NCI-H146 (cell line): ENCODE measurements at regions not wholly inside any gene's neighbourhood (a gene's known extent, or its start where the extent isn't known, plus 50 kb on each side); places are given as distances from the start of the nearest gene placed in this dataset.

Experiments
- DNase-seq: peaks from one replicate; lab custom pipeline; 2025; lab: John Stamatoyannopoulos, UW

DNA sequence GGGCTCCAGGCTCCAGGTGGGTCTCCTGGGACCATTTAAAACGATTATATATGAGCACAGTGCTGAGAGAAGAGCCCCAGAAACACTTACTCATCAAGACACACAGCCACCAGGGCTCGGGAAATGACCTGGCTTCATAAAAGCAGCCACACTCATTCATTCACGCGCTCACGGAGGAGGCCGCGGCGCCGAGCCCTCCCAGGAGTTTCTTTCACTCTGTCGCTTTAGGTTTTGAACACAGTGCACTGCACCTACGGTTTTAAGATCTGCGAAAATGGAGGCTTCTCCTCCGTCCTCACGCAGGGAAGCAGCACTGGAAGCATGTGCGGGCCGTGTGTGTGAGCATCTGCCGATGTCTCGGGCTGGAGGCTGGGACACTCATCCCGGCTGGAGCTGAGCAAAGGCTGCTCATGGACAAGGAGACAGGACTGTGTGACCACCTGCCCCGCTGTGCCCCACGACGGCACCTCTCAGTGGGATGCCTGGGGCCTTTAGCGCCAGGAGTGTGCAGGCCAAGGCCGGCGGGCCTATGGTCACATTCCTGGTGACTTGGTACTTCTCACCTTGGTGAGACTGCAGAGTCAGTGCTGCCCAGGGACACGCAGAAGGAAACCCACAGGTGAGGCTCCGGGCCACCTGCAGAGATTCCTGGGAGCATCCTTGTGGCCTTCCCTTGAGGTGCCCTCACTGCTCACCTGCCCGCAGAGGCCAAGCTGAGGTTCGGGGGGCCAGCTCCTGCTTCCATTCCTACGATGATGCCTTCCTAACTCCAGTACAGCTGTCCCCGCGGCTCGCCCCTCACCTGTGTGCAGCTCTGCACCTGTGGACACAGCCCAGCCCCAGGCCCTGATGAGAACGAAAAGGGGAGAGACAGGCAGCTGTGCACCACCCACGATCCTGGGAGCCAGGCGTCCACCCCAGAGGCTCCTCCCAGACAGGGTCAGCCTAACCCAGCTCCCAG lies 872.0 kb downstream of the BRD1 start:
- no peak for DNase-seq

DNA sequence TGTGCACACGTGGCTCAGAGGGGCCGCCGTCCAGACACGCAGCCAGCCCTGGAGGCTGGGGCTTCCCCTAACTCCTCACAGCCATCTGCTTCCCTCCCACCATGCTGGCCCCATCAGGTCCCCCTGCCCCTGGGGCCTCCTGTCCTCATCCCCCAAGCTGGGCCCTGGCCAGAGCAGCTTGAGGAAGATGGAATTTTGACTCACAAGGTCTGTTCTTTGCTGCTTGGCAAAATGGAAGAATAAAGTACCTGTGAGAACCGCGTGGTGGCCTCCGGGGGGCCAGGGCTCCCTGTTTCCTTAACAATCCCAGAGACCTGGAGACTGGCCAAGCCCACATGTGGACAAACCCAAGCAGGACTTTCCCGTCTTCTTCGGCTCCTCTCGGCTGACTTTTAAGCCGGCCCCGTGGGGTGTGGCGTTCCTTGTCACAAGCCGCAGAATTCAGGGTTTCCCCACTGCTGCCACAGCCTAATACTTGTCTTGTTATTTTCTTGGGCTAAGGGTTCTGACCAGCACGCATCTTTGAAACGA lies 872.8 kb downstream of the BRD1 start:
- no peak for DNase-seq

DNA sequence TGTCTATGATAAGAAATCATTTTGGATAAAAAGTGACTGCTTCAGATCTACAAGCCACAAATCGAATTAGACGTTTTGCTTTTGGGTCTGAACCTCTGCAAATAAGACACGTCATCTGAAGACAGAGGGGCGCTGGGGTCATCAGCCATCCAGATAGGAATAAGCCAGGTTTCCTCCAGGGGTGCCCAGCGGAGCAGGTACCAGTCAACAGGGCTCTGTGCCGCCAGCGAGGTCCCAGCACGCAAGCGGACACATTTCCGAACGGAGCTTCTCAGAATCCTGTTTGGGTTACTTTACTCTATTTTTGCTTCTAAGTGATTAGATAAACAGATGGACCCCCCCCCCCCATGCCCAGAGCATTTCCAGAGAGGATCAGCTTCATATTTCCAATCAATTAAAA lies 873.8 kb downstream of the BRD1 start:
- DNase-seq: no peak

DNA sequence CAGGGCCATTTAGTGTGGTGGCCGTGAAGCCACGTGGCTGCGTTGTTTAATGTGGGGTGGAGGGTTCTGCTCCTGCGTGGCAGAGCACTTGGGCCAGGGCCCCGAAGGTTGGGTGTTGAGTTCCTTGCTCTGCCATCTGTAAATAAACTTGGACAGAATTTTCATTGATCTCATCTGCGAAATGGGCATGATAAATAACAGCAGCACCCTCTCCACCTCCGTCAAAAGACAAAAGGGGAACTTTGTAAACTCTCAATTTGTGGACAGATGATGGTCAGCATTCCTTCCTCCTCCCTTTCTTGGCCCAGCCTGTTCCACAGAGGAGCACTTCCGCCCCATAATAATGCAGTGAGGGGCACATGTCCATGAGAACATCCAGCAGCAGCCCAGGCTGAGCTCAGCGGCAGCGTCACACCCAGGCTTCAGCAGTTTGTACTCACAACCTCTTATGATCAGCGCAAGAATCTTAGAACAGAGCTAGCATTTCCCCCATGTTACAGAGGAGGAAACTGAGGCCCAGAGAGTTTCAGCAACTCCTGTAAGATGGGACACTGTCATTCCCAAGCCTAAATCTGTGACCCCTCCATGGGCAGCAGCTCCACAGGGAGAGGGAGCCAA lies 874.5 kb downstream of the BRD1 start:
- no peak for DNase-seq

DNA sequence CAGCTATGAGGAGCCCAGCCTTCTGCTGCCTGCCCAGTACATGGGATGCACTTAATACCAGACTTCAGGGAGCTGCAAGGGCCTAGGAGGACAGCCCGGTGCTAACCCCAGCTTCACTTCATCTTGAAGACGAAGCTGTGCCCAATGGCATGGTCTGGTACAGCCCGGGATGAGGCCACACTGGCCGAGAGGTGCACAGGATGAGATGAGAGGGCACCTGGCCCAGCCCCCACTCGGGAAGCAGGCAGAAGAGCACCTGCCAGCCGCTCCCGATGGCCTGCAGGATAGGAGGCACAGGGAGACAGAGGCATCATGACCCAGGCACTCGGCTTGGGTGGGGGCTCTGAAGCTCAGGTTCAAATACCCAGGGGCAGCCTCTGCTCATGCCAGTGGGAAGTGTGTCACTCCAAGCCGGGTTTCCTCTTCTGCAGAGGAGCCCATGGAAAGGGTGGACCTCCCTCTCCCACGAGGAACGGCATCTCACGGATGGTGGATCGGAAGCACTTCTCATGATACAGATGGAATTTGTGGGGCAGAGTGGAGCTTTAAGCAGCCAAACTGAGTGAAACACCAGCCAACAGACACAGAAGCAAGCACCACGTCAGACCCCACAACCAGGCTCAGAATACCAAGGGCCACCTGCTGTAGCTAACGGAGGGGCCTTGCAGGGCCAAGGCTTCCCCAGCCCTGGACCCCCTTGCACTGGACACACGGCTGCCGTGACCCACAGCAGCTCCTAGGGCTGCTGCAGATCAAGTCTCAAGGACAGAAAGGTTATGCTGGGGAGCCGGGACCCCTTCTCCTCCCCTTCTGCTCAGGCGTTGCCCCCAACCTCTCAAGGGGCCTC lies 875.2 kb downstream of the BRD1 start:
- no peak for DNase-seq

DNA sequence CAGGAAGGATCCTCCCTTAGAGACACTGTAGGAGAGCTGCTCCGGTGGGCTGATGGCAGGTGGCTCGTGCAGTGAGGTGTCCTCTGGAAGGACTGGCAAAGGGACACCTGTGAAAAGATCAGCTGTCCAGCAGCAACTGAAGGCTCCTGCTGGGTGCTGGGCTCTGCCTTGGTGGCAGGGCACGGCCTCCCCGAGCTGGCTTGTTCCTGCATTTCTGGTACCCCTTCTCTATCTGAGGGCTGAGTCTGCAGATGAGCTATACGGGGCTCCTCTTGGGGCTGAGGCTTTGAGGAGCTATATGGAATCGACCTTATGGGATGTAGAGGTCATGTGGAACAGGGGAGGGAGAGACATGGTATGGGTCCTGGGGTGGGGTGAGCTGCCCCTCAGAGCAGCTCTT lies 875.8 kb downstream of the BRD1 start:
- no peak for DNase-seq

DNA sequence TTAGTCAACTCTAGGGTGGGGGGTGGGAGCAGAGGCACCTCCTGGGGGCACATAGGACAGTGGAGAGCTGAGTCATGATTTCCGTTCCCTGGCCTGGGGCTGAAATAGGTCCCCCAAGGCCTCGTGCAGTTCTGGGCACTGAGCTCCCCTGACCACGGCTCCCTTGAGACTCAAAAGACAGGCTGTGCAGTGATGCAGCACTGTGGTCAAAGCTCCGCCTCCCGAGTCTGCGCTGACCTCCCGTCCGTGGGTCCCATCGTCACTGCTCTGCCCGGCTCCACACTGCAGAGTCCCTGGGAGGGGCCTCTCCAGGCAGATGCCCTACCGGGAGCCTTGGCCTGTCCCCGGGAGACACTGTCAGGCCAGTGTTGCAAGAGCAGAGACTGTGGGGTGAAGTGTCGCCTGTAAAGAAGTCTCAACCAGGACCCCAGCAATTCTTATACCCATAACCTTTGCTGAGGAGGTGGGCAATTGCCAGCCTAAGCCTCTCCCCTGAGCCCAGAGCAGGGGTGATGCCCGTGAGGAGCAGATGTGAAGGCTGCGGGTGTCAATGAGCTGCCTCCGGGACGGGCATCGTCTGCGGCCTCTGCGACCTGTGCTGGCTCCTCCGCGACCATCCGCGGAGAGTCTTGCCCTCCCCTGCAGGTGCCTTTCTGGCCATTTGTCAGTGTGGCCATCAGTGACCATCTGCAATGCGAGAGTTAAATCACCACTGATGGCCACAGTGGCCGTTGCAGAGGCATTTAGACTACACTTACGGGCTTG lies 877.3 kb downstream of the BRD1 start:
- no peak for DNase-seq

DNA sequence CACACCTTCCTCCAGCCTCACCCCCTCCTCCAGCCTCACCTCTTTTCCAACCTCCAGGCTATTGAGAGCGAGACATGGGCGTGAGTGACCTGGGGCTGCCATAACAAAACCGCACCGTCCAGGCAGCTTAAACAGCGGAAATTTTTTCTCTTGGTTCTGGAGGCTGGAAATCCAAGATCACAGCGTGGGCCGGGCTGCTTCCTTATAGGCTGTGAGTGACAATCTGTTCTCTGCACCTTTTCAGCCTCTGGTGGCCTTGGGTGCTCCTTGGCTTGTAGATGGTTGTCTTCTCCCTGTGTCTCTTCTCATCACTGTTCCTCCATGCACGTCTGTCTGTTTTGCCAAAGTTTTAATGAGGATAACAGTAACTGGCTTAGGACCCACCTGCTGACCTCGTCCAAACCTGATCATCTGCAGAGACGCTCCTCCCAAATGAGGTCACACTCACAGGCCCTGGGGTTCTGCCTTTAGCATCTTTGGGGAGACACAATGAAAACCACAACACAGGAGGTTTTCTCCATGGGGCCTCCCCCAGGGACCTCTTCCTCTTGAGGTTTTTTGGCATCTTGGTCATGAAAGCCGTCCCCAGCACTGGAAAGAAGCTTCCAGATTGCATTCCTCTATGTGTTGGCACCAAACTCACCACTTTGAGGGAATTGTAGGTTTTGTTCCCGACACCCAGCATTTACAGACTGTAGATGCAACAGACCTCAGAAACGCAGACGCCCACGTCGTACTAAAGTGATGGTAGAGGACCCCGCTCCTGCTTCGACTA lies 878.1 kb downstream of the BRD1 start:
- DNase-seq: no peak

DNA sequence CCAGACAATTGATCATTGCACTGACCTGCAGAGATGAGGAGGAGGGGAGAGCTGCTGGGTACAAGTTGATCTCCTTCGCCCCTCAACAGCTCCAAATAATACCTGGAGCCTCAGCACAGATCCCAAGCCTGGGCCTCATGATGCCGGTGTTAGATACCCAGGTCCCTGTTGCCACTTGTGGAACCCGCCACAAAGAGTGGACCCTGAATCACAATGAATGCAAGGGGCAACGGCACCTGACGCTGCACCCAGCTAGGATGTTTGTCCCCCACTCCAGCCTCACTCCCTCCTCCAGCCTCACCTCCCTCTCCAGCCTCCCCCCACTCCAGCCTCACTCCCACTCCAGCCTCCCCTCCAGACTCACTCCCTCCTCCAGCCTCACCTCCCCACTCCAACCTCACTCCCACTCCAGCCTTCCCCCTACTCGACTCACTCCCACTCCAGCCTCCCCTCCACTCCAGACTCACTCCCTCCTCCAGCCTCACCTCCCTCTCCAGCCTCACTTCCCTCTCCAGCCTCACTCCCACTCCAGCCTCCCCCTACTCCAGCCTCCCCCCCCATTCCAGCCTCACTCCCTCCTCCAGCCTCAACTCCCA lies 879.0 kb downstream of the BRD1 start:
- no peak for DNase-seq

DNA sequence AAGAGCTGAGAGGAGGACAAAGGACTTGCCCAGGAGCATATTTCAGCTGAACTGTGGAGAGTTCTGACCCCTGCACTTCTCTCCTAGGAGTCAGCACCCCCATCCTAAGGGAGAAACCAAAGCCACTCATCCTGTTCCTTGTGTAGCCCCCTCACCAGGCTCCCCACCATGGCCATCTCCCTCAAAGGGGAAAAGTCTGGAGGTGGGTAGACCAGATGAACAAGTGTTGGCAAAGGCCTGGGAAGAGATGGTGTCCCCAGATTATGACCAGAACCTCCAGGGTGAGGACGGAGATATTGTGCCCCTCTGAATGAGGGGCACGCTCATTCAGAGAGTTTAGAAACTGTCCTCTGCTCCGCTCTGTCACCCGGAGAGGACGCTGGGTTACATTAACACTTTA lies 880.0 kb downstream of the BRD1 start:
- no peak for DNase-seq

DNA sequence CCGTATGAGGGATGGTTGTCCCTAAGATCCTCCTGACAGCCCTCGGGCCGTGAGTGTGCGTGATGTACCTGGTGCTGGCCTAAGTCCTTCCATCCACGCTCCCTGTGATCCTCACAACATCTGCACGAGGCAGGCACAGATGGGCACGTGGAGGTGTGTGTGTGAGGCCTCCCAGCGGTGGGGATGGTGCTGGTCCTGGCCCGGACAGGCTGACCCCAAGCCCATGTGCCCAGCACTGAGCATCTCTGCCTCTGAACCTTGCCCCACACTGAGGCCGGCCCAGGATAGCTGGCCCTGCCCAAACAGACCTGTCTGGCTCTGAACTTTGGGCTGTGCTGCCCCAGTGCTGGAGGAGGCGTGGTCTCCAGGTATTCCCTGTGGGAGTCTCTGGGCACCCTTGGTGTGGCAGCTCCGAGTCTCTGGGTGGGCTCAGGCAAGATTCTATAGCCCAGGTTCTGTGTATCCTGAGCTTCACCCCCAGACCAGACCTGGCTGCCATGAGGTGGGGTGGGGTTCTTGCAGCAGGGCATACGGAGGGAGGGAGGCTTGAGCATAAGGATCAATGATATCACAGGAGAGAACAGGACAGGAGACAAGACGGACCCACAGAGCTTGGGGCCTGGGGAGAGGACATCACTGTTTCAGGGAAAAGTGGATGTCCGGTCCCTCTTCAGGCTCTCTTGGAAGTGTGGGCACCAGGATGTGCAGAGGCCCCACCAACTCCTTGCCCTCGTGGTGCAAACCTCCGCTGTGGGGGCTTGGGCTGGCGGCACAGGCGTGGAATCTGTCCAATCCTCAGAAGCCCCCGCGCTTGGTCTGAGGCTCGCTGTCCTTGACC lies 881.8 kb downstream of the BRD1 start:
- DNase-seq: no peak

DNA sequence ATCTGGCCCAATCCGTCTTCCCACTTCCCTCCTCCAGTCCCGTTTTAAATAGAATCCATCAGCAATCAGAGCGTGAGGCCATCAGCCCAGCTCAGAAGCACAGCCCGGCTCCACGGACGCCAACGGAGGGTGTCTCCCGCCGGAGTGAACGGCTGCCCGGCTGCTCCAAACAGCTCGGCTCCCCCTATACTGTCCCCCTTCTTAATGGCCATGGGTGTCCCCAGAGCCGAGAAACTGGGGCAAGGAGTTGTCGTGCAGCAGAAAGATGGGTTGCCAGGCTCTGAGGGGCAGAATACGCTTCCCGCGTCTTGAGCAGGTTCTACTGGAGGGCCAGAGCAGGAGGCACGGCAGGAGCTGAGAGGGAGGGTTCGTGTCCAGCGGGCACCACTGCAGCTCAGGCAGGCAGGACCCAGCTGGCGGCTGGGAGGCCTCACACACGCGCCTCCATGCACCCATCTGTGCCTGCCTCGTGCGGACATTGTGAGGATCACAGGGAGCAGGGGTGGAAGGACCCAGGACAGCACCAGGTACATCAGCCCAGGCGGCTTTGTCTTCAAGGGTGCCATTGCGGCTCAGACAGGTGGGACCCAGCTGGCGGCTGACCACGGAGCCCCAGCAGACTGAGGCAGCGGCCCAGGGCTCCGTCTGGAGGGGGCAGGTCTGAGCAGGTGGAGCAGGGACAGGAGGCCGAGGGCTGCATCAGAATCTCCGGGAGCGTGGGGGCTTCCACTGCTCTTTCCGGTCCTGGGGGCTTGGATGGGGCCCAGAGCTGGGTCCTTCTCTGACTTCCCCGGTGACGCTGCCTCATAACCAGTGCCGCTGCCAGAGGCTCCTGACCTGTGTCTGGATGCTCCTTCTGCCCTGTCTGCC lies 882.7 kb downstream of the BRD1 start:
- no peak for DNase-seq

DNA sequence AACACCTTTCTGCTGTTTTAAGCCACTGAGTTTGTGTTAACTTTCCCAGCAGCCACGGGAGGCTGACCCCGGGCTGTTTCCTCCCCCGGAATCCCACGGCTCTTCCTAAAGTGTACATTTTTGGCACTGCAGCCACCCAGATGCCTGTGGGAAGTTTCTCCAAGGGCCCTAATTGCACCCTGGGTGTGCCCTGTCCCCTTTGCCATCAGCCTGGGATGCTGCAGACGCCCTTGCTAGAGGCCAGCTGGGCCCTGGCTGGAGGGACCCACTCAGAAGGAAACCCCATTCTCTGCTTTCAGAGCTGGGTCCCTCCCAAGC lies 883.3 kb downstream of the BRD1 start:
- DNase-seq: no peak

DNA sequence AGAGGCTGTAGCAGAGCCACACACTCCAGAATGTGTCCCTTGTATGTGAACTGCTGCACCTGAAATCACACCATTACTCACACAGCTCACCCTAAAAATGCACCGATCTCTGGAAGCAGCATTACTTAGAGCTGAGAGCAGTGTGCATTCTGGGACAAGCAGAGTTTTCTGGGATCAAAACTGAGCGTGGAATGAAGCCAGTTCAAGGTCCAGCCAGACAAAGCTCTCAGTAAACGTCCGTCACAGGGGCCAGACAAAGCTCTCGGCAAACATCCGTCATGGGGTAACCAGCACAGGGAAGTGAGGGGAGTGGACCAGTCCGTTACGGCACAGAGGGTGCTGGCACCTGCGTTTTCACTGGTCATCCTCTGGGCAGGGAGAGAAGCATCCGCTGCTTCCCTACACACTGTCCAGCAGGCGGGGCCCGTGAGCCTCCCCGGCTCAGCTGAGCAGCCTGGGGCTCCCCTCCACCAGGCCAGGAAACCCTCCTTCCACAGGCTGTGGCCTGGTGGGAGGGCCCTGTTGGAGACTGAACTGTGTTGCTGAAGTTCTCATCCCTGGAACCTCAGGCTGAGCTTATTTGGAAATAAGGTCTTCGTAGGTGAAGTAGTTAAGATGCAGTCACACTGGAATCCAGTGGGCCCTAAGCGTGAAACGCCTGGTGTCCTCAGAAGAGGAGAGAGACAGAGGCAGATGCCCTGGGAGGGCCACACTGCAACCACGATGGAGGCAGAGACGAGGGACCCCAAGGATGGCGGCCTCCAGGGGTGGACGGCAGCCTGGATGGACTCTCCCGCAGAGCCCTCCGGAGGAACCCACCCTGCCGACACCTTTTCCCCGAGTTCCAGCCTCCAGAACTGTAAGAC lies 883.9 kb downstream of the BRD1 start:
- DNase-seq: peak; percentile 57

DNA sequence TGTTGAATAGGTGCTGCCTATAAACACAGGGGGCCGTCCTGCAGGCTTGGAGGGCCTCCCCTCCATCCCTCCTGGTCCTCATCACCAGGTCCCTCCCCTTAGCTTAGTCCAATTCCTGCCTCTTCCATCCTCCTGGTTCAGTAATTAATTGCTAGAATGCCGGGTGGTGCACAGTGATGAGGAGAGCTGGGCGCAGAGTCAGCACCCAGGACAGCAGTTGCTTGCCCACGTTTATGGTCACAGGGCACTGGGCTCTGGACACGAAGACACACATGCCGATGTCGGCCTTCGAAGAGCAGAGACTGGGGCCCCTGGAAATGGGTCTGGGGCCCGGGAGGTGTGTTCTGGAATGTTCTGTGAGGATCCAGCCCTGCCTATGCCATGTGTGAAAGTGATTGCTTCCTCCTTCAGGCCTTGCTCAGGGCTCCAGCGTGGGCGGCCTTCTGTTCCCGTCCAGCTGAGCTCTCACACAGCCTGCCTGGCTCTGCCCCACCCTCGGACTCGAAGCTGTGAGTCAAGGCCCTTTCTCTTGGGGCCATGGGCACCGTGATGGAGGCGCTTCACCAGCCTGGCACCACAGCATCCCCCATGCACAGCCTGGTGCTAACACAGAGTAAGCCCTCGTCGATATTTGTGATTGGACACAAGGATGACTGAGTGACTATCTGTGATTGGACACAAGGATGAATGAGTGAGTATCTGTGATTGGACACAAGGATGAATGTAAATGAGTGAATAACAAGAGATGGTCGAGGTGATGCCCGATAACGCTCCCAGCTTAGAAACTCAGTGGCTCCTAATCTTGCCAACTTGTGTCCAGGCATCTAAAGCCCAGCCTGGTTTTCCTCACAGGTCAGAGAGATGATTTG lies 884.7 kb downstream of the BRD1 start:
- no peak for DNase-seq

DNA sequence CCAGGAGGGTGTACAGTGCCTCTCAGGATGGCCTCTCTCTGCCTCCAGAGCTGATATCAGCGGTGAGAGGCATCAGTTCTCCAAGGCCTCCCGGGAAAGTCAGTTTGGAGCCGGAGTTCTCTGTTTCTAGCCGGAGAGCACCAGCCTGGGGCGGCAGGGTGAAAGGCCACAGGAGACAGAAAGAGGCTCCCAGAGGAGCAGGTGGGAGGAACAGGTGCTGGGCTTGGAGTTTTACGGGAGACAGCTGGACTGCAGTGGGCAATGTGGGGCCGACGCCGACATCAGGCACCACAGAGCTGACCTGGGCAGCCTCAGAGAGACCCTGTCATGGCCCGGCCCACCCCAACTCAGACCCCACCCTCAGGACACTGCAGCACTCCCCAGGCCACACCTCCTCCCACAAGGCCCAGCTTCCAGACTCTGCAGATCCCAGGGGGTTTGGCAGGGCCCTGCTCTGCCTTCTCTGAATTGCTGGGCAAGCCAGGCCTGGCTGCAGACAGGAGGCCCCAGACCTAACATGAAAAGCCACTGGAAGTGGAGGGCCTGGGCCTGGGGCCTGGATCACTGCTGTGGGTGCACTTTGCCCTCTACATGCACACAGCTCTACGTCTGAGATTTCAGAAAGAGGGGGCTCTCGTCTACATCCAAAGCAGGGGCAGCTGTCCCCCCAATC lies 885.6 kb downstream of the BRD1 start:
- DNase-seq: peak; percentile 66
